GM18870 (cell line): ENCODE measurements at regions not wholly inside any gene's neighbourhood (a gene's known extent, or its start where the extent isn't known, plus 50 kb on each side); places are given as distances from the start of the nearest gene placed in this dataset.

ENCODE experiments used
- ATAC-seq: cut with Tn5 transposase; IDR thresholded peaks from one replicate; pipeline ENCODE4 v1.9.1; 2021; ENCODE audit warnings: moderate library complexity; ENCODE audit not compliant: unreplicated experiment

GRCh38 chr22:22080270-22080669 lies 97.7 kb upstream of the TOP3B start:
- no peak for ATAC-seq

- no peak for ATAC-seq
Measured at GRCh38 chr22:22079404-22080148, 97.0 kb upstream of the TOP3B start.

DNA sequence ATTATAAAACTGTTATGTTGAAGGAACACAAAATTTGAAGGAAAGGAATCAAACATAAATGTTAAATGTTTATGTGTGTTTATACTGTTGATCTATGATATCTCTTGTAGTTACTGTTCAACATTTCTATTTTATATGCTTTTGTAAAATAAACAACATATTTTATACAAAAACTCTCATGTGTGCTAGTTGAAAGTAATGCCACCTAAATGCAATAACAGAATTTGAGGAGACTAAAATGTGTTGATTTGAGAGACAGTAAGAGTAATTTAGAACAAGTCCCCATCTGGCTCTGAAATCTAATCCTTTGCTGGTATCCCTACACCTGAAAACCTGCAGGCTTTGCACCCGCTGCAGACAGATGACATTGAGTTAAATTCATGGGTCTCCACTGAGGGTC lies 95.7 kb upstream of the TOP3B start:
- ATAC-seq = no peak

DNA sequence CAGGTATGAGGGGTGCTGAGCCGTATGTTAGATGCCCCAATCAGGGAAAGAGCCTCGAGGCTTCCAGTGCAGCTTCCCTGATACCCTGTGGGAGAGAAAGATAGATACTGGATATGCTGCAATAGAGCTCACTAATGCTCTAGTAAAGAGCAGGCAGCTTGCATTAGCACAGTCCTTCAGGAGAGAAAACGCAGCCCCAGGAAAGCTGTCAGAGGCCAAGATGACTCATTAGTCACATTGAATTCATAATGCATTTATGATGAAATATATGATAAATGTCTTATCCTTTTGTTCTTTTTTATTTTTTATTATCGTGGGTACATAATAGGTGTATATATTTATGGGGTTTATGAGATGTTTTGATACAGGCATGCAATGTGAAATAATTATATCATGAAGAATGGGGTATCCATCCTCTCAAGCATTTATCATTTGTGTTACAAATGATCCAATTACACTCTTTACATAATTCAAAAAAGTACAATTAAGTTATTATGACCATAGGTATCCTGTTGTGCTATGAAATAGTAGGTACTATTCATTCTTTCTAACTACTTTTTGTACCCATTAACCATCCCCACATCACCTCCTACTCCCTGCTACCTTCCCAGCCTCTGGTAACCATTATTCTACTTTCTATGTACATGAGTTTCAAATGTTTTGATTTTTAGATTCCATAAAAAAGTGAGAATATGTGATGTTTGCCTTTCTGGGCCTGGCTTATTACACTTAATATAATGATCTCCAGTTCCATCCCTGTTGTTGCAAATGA lies 94.5 kb upstream of the TOP3B start:
- ATAC-seq = no peak

DNA sequence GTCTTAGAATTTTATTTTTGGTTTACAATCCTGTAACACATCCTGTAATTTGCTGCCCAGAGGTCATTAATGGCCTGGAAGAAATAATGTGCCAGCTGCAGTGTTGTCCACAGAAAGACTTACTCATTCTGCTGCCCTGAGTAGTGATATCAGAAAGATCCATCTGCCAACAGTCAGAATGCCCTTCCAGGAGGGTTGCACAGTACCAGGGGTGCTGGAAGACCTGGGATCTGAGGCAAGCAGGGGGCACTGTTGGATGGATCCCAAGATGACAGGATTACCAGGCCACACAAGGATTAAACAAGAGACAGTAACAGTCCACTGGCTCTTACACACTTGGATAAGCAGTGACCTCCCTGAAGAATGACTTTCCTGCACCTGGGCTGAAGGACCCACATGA lies 93.8 kb upstream of the TOP3B start:
- no peak for ATAC-seq

GRCh38 chr22:22075382-22076163 lies 93.0 kb upstream of the TOP3B start:
- no peak for ATAC-seq

- no peak for ATAC-seq
Measured at GRCh38 chr22:22074634-22075381, 92.2 kb upstream of the TOP3B start.

- no peak for ATAC-seq
Measured at GRCh38 chr22:22073769-22074561, 91.4 kb upstream of the TOP3B start.

DNA sequence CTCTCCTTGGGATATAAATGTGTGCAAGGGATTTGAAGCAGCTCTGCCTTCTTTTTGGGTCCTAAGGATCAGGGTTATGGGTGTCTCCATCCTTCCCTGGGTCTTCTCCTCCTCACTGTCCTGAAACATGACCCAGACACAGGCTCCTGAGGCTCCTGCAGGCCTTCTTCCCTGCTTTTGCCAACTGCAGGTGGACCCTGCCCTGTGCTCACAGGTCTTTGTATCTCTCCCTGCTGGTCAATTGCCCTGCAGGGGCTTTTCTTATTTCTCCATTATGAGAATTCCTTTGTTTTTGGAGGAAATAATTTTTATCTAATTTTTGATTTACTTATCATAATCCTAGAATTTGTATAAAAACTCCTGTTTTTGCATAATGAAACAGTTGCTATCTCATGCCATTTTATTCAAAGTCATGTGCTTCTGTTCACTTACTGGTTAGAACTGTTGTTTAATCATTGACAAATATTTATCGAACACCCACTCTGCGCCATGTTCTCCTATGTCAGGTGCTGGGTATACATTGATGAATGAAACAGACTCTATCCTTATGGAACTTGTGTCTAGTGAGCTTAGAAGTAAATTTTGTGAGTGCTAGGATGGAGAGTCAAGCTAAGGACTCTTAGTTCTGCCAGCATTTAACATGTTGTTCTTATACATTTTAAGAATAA lies 89.7 kb upstream of the TOP3B start:
- no peak for ATAC-seq

- no peak for ATAC-seq
Measured at GRCh38 chr22:22071455-22071854, 88.9 kb upstream of the TOP3B start.

- no peak for ATAC-seq
Measured at GRCh38 chr22:22070371-22070824, 87.8 kb upstream of the TOP3B start.

DNA sequence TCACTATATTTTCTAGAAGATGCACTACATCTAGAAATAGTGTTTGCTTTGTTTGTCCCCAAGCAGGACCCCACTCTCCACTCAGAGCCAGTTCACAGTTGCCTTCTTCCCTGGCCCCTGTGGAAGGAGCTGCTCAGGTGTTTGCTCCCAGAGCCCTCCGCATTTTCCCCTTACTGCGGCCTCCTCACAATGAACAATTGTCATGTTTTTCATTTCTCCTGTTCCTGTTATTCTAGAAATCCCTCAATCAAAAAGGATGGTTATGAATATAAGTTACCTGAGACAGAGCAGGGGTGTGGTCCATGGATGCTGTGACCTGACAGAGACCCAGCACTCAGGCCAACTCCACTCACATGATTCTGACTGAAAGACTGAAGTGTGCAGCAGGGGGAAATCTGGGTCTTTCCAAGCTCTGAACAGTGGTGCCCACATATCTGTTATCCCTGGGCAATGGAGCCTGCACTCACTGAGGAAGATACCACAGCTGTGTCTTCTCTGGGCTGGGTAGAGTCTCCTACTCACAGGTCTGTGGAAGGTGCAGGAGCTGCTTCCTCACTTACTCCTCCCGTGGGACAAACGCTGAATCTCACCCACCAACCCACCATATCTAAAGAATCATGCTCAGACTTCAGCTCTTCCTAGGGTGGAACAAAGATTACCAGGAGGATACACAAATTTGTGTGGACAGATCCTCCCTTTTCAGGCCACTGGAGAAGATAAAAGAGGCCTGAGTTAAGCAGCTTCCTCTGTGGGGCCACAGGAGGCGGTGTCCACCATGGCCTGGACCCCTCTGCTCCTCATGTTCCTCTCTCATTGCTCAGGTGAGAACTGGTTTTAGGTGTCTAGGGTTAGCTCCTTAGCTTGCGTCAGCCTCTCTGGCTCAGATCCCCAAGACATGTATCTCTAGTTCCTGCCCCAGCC lies 87.1 kb upstream of the TOP3B start:
- no peak for ATAC-seq

- no peak for ATAC-seq
Measured at GRCh38 chr22:22068657-22069056, 86.1 kb upstream of the TOP3B start.

DNA sequence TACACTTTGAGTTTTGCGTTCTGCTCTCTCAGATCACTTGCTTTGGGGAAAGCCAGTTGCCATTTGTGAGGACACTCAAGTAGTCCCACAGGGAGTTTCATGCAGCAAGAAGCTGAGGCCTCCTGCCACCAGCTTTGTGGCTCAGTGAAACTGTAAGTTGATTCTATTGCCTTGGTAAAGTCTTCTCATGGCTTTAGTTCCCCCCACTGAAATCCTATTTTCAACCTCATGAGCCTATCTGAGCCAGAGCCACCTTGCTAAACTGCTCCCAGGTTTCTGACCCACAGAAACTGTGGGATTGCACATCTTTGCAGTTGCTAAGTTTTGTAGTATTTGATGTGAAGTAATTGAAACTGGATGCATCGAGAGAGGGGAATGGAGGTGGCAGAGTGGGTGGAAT lies 85.4 kb upstream of the TOP3B start:
- ATAC-seq = no peak

DNA sequence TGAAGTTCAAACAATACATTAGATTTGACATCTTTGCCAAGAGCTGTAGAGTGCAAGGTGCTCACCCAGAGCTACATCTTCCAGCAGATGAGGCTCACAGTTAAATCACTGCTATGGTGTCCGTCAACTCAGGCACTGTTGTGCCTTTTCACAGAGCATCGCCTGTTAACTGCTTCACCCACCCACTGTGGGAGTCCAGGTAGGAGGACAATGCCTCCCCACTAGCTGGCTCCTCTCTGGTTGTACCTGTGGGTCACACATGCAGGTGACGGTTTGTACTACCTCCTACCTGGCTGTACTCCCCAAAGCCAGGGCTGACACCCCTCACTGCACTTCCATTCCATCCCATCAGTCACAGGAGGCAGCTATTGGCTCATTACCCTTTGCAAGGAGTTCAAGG lies 84.6 kb upstream of the TOP3B start:
- ATAC-seq = no peak

GRCh38 chr22:22064580-22064979 lies 82.0 kb upstream of the TOP3B start:
- ATAC-seq = no peak

DNA sequence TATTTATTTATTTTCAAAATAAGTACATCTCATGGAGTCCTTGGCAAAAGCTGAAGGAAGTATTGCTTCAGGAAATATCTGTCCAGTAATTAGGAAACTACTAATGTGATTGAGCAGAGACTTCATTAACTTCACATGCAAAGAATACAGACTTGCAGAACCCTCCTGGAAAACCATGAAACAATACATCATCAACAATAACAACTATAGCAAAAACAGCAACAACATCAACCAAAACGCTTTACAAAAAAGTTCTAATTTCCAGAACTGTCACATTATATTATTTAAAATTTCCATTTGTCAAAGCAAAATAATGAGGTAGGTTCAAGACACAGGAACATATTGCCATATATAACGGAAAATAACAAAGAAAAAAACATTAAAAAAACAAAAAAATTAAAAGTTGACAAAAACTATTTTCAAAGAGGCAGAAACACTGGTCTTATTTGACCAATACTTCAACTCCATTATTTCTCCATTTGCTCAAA lies 79.8 kb upstream of the TOP3B start:
- no peak for ATAC-seq
